Activated CD4-positive, CD25-positive, alpha-beta regulatory T cell (primary cell): ENCODE measurements at regions not wholly inside any gene's neighbourhood (a gene's known extent, or its start where the extent isn't known, plus 50 kb on each side); places are given as distances from the start of the nearest gene placed in this dataset.

Source experiments
- DNase-seq, 4 experiments: peaks; one replicate each; lab custom pipeline; 2025; lab: John Stamatoyannopoulos, UW

- DNase-seq, result no peak
Observed at GRCh38 chr6:163808231-163808630, 393.7 kb downstream of the QKI start.

GRCh38 chr6:163806755-163807499 lies 392.4 kb downstream of the QKI start:
- DNase-seq, result no peak

DNA sequence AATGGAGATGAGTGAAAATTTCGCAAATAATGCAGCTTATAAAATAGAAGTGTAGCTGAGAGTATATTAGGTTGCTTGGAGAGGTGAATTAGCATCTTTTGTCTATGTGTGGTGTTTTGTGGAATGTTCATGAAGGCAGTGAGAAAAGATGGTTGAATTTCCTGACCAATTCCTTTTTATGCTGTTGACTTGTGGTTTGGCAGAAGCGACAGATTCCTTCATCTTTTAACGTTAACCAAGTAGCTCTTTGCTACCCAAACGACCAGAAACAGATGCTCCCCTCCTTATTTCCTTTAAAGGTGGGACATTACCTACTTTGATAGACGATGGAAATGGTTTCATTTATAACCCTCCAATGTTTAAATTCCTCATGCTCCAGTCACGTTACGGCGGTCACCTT lies 390.5 kb downstream of the QKI start:
- no peak for DNase-seq

GRCh38 chr6:163802267-163802666 lies 387.7 kb downstream of the QKI start:
- DNase-seq, result no peak

DNA sequence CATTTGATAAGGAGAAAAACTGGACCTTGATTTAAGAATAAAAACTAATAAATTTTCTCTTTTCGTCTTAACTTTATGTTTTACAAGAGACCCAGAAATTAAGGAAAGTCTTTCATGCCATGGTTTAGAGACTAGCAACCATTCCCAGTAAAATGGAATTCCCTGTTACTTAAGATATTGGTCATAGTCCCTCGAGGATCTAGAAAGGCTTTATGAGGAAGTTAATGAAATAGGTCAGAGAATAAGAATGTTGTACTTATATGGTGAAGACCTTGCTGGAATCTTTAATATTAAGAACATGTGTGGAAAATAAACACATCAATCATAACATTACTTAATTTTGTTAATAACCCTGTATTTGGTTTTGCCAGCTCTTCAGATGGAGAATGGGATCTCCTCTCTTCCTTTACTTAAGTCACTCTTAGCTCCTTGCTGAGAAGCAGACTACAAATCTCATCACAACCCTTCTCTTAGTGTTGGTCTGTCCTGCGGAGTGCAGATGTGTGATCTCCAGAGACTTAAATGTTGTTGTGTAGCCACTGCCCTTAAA lies 382.9 kb downstream of the QKI start:
- DNase-seq, result no peak

DNA sequence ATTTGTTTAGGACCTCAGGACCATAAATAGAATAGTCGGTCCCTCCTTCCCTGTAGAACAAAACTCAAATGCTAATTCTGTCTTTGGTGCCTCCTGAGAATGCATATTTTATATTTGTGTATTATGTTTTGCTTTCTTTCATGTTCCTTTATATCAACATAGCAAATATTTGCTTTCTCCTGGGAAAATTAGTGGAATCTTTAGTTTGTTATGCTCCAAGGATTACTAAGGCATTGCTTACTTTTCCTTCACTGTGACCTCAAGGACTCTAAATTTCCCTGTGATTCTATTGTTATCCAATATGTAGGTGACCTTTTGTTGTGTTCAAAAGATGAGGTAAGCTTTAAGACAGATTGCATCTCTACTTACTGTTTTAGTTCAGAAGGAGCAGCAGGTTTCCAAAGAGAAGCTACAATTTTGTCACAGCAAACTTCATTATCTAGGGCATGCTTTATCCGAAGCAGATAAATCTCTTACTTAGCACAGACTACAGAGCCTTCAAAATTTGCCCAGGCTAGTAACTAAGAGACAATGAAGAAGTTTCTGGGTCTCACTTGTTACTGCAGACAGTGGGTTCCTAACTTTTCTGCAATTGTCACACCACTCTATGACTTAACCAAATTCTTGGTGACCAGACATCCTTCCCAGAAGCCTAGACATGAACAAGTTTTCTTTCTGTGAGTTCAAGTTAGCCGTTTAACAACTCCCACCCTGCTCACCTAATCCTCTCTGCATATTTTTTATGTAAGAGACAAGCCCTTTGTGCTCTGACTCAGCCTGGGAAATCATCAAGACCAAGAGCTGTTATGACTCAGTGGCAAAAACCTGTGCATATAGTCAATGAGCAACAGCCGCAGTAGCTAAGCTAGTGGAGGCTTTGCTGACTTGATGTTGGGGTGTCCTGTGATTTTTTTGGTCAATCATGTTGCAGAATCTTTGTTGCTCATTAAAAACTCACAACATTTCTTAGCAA lies 378.8 kb downstream of the QKI start:
- no peak for DNase-seq

GRCh38 chr6:163790266-163790840 lies 375.8 kb downstream of the QKI start:
- no peak for DNase-seq

DNA sequence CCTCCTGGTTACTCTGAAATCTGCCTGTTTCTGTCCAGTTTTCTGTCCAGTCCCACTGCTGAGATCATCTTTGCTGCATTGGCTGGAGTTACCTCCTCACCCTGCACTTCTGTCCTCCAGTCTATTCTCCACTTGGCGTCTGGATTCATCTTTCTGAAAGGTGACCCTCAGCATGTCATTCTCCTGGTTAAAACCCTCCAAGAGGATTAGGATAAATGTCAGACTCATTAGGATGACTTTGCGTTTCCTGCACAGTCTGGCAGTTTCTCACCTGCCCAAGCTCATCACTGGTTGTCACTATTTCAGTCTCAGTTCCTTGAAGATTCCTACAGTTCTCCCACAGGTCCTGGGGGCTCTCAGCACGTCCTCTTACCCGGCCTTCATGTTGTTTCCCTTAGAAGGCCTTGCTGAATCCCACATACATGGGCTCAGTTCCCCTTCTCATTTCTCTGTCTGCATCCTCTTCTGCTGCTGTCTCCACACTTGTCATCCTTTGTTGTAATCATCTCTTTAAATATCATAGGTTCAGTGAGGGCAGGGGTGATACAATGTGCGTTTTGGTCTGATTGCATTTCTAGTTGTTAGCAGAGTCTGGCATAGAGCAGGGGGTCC lies 374.8 kb downstream of the QKI start:
- no peak for DNase-seq

DNA sequence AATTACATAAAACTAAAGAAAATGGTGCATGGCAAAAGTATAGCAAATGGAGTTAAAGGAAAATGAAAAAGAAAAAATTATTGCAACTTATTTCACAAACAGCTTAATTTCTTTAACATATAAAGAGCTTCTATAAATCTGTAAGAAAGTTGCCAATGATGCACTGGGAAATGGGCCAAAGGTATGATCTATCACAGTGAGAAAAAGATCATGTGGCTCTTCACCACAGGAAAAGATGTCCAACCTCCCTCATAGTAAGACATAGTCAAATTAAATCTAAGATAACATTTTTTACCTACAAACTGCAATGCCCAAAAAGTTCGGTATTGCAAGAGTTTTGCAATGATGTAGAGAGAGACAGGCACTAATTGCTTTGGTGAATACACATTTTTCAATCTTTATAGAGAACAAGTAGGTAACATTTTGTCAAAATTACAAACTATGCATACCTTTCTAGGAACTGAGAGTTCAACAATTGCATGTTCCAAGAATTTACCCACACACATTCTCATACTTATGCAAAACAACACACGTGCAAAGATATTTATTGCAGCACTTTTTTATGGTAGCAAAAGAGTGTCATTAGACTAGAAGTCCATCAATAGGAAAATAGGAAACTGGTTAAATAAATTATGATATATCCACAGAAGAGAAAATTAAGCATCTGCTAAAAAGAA lies 372.6 kb downstream of the QKI start:
- DNase-seq, result no peak

- no peak for DNase-seq
Observed at GRCh38 chr6:163782436-163783003, 368.0 kb downstream of the QKI start.

GRCh38 chr6:163780994-163781393 lies 366.5 kb downstream of the QKI start:
- no peak for DNase-seq

DNA sequence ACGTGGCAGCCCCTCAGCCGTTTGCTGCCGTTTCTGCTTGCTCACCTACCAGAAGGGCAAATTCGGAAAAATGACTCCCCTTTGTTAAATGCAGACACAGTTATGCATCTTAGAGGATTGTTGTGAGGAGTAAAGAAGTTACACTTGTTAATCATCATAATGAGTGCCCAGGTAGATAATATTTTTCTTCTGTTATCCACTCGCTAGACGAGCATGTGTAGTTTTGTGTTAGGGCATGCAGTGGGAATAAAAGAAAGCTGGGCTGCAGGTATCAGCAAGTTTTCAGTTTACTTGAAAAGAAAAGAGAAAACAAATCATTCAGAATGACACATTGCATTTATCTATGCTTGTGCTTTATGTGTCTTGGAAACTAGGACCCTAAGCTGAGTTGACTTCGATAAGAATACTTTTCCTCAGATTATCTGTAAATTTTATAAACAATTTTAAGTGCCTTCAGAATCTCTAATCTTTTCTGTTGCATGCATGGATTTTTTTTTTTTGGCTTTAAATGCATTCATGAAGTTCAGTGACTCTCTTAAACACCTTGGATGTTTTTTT lies 365.3 kb downstream of the QKI start:
- DNase-seq, result no peak

GRCh38 chr6:163777716-163778115 lies 363.2 kb downstream of the QKI start:
- DNase-seq, result no peak

GRCh38 chr6:163776906-163777686 lies 362.6 kb downstream of the QKI start:
- no peak for DNase-seq

DNA sequence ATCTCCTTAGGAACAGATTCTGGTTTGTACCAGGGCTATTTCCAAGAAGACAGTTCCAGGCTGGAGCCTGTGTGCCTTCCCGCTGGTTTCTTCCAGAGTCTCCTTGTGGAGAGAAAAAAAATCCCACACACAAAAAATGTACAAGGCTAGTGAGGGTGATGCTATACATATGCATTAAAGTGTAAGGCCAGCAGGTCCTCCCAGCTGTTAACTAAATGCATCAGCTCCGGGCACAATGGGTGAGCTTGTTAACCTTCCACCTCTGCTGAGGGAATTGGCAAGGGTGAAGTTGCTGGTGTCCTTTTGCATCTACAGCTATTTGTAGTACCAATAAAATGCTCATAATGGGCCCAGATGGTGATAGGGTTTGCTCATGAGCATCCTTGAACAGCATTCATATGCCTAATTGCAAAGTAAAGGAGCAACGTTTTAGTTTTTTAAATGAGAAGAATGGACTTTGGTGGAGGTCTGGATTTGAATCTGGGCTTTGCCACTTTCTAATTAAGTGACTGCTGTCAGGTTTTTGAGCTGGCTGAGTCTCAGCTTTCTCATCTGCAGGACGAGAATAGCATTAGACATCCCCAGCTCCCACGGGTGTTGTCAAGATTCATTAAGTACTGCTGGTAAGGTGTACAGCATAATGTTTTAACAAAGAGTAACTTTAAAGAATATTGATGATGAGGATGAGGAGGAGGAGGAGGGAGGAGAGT lies 361.8 kb downstream of the QKI start:
- DNase-seq, result no peak

DNA sequence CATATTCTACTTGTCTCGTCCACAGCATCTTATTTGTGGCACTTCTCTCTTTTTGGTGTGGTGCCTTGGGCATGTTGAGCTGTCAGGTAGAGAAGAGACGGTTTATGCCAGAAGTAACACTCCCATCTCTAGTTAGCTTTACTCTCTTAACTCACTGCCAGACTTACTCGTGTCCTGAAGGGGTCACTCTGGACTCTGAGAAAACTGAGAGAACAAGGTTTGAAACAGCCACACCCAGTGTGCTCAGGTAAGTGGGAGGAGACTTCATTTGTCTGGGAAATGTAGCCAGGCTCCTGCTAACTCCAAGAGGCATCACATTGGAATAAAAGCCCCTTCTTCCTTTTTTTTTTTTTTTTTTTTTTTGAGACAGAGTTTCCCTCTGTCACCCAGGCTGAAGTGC lies 360.8 kb downstream of the QKI start:
- no peak for DNase-seq

GRCh38 chr6:163774485-163774884 lies 360.0 kb downstream of the QKI start:
- no peak for DNase-seq

- DNase-seq, result no peak
Observed at GRCh38 chr6:163773646-163774045, 359.1 kb downstream of the QKI start.

- DNase-seq, result no peak
Observed at GRCh38 chr6:163772701-163773100, 358.2 kb downstream of the QKI start.
